OCI-LY1 (cell line): ENCODE measurements at regions not wholly inside any gene's neighbourhood (a gene's known extent, or its start where the extent isn't known, plus 50 kb on each side); places are given as distances from the start of the nearest gene placed in this dataset.

Source experiments
- H2AFZ ChIP-seq: fragments of 200-600 bp; sonication (generic), shearing (Covaris generic); 2 replicates; pipeline ENCODE4 v1.6.0; 2014; ENCODE audit warnings: antibody characterized with exemption, mild to moderate bottlenecking, low read length
- H3F3A ChIP-seq: fragments of 200-600 bp; sonication (generic), shearing (Covaris generic); 2 replicates; pipeline ENCODE4 v1.6.0; 2014; ENCODE audit warnings: mild to moderate bottlenecking, antibody characterized with exemption, low read length, moderate library complexity; ENCODE audit not compliant: insufficient read depth
- H3K27ac ChIP-seq: fragments of 200-600 bp; sonication (generic); 2 replicates; pipeline ENCODE4 v1.5.1; 2014; ENCODE audit warnings: low read length, mixed run types, mild to moderate bottlenecking, low read depth; ENCODE audit not compliant: poor library complexity, severe bottlenecking
- H3K27me3 ChIP-seq: fragments of 200-600 bp; sonication (generic); 2 replicates; pipeline ENCODE4 v1.6.0; 2014; ENCODE audit warnings: antibody characterized with exemption, mild to moderate bottlenecking, low read length, moderate library complexity; ENCODE audit not compliant: insufficient read depth
- H3K36me3 ChIP-seq: fragments of 200-600 bp; sonication (generic); 2 replicates; pipeline ENCODE4 v1.6.1; 2014; ENCODE audit warnings: mild to moderate bottlenecking, antibody characterized with exemption, low read length, moderate library complexity, mixed read lengths; ENCODE audit not compliant: insufficient read depth
- H3K4me1 ChIP-seq: fragments of 200-600 bp; sonication (generic); 2 replicates; pipeline ENCODE4 v1.5.1; 2014; ENCODE audit warnings: mild to moderate bottlenecking, low read length, moderate library complexity; ENCODE audit not compliant: insufficient read depth, severe bottlenecking
- H3K4me2 ChIP-seq: fragments of 200-600 bp; sonication (generic), shearing (Covaris generic); 2 replicates; pipeline ENCODE4 v1.6.1; 2014; ENCODE audit warnings: low read length
- H3K4me3 ChIP-seq: fragments of 200-600 bp; sonication (generic); 2 replicates; pipeline ENCODE4 v1.5.1; 2014; ENCODE audit warnings: low read length, low read depth, mild to moderate bottlenecking, mixed read lengths; ENCODE audit not compliant: poor library complexity, severe bottlenecking
- H3K79me2 ChIP-seq: fragments of 200-600 bp; shearing (Covaris generic); 2 replicates; pipeline ENCODE4 v1.6.1; 2016; ENCODE audit warnings: mixed run types, low read length, mixed read lengths; ENCODE audit not compliant: insufficient read depth
- H3K9ac ChIP-seq: fragments of 200-600 bp; sonication (generic), shearing (Covaris generic); 2 replicates; pipeline ENCODE4 v1.6.1; 2014; ENCODE audit warnings: mild to moderate bottlenecking, low read length, mixed read lengths
- H3K9me2 ChIP-seq: fragments of 200-600 bp; sonication (generic), shearing (Covaris generic); 2 replicates; pipeline ENCODE4 v1.6.1; 2014; ENCODE audit warnings: low read depth, mild to moderate bottlenecking, low read length, mixed read lengths
- H3K9me3 ChIP-seq: fragments of 200-600 bp; shearing (Covaris generic); 2 replicates; pipeline ENCODE4 v1.6.1; 2014; ENCODE audit warnings: low read length, mixed read lengths
- H4K20me1 ChIP-seq: fragments of 200-600 bp; sonication (generic), shearing (Covaris generic); 2 replicates; pipeline ENCODE4 v1.6.0; 2016; ENCODE audit warnings: mild to moderate bottlenecking, low read length; ENCODE audit not compliant: insufficient read depth
- CTCF ChIP-seq: fragments of 200-600 bp; sonication (generic), shearing (Covaris generic); IDR thresholded peaks from 2 replicates; pipeline ENCODE4 v1.5.1; 2017; ENCODE audit warnings: mild to moderate bottlenecking, antibody characterized with exemption, low read length, moderate library complexity, mixed read lengths
- EZH2 ChIP-seq: fragments of 200-600 bp; sonication (generic), shearing (Covaris generic); IDR thresholded peaks from 2 replicates; pipeline ENCODE4 v1.8.0; 2017; ENCODE audit warnings: borderline replicate concordance, mixed run types, mild to moderate bottlenecking, antibody characterized with exemption, low read length, moderate library complexity, mixed read lengths

- no peaks in the 10 kb centered on the region for H3K9me3 ChIP-seq
- H3F3A ChIP-seq, result no peaks in the 10 kb centered on the region
Measured at GRCh38 chr18:30446605-30447004, 595.9 kb downstream of the DSC3 start.

GRCh38 chr18:30444544-30444943 lies 598.0 kb downstream of the DSC3 start:
- no peaks in the 10 kb centered on the region for H3K36me3 ChIP-seq
- H3K4me3 ChIP-seq, result no peak overlapping the region
- no peaks in the 10 kb centered on the region for H3K4me1 ChIP-seq
- no peak overlapping the region for H3K9ac ChIP-seq
- no peaks in the 10 kb centered on the region for H3K9me3 ChIP-seq
- H3K4me2 ChIP-seq, result no peak overlapping the region
- H2AFZ ChIP-seq, result no peak overlapping the region
- no peaks in the 10 kb centered on the region for H4K20me1 ChIP-seq
- no peaks in the 10 kb centered on the region for H3K79me2 ChIP-seq
- no peak for TF ChIP-seq EZH2
- no peak for TF ChIP-seq CTCF
- H3F3A ChIP-seq, result no peaks in the 10 kb centered on the region
- H3K9me2 ChIP-seq, result no peaks in the 10 kb centered on the region
- H3K27ac ChIP-seq, result no peak overlapping the region
- H3K27me3 ChIP-seq, result no peaks in the 10 kb centered on the region

More at GRCh38 chr18:30446605-30447004, 595.9 kb downstream of the DSC3 start:
- no peak overlapping the region for H3K9ac ChIP-seq
- H3K4me1 ChIP-seq, result no peaks in the 10 kb centered on the region
- no peak overlapping the region for H2AFZ ChIP-seq
- no peak overlapping the region for H3K4me2 ChIP-seq
- no peak overlapping the region for H3K27ac ChIP-seq
- no peaks in the 10 kb centered on the region for H3K9me2 ChIP-seq
- no peaks in the 10 kb centered on the region for H3K36me3 ChIP-seq
- no peaks in the 10 kb centered on the region for H3K79me2 ChIP-seq
- no peaks in the 10 kb centered on the region for H4K20me1 ChIP-seq
- H3K4me3 ChIP-seq, result no peak overlapping the region
- H3K27me3 ChIP-seq, result no peaks in the 10 kb centered on the region
- TF ChIP-seq CTCF (no peak), EZH2 (no peak)

GRCh38 chr18:30440351-30440750 lies 602.2 kb downstream of the DSC3 start:
- Histone ChIP-seq H2AFZ (no peak overlapping the region), H3F3A (no peaks in the 10 kb centered on the region), H3K9me3 (no peaks in the 10 kb centered on the region), H3K4me1 (no peaks in the 10 kb centered on the region), H3K4me2 (no peak overlapping the region), H3K9ac (no peak overlapping the region), H3K4me3 (no peak overlapping the region), H3K36me3 (no peaks in the 10 kb centered on the region), H3K9me2 (no peaks in the 10 kb centered on the region), H3K27me3 (no peaks in the 10 kb centered on the region), H3K79me2 (no peaks in the 10 kb centered on the region), H3K27ac (no peak overlapping the region), H4K20me1 (no peaks in the 10 kb centered on the region)
- TF ChIP-seq CTCF (no peak), EZH2 (no peak)
